ENCODE measurements at regions not wholly inside any gene's neighbourhood (a gene's known extent, or its start where the extent isn't known, plus 50 kb on each side); places are given as distances from the start of the nearest gene placed in this dataset.

DNA sequence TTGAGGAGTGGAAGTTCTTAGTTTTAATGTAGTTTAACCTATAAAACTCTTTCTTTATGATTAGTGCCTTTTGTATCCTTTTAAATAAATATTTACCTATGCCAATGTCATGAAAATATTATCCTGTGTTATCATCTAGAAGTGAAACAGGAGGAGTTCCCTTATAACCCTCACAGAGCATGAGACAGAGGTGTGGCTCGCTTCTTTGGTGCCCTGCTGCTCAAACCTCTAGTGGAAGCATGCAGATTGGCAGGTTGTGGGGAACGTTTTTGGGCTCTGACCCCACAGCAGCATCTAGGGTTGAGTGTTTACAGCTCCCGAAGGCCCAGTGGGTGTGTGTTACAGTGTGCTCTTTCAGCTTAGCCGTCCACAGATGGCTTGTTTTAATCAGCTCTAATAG, 459.4 kb upstream of the AZI2 start:
- TF ChIP-seq EZH2 (IDR thresholded peaks at IDR 0.05) = no peak
- TF ChIP-seq POLR2AphosphoS5 (IDR thresholded peaks at IDR 0.05; ENCODE audit: borderline replicate concordance, low read depth, low read length) = no peak
- no peak for TF ChIP-seq FOXP2 (optimal IDR thresholded peaks at IDR 0.05; ENCODE audit: control extremely low read depth, extremely low read length, insufficient read depth)

Data from SK-N-MC (cell line).